ENCODE measurements at regions not wholly inside any gene's neighbourhood (a gene's known extent, or its start where the extent isn't known, plus 50 kb on each side); places are given as distances from the start of the nearest gene placed in this dataset.

- ATAC-seq (replicated peaks in 1 of 2), result no peak
- no peak overlapping the region for H3K27ac Mint-ChIP-seq
- peaks cover 5% of the 10 kb centered on the region for H3K27me3 Mint-ChIP-seq (ENCODE audit: low read depth)
- H3K4me1 Mint-ChIP-seq (ENCODE audit: low read depth), result no peaks in the 10 kb centered on the region
- DNase-seq, result no peak
- H3K9me3 Mint-ChIP-seq, result peaks cover 5 to 6% of the 10 kb centered on the region in 2 donors
- H3K36me3 Mint-ChIP-seq (ENCODE audit: insufficient read depth in 2 of 2), result peaks cover 3% of the 10 kb centered on the region in 2 donors
- H3K4me3 Mint-ChIP-seq, result no peak overlapping the region
Observed at GRCh38 chr21:26293141-26293946, 122.8 kb upstream of the APP start.

GRCh38 chr21:26288026-26288425 lies 117.5 kb upstream of the APP start:
- Mint-ChIP-seq H3K27ac (no peak overlapping the region), H3K4me1 (ENCODE audit: low read depth) (no peaks in the 10 kb centered on the region), H3K9me3 (no peaks in the 10 kb centered on the region), H3K27me3 (ENCODE audit: low read depth) (peaks cover 5% of the 10 kb centered on the region), H3K36me3 (ENCODE audit: insufficient read depth in 2 of 2) (no peaks in the 10 kb centered on the region), H3K4me3 (no peak overlapping the region)
- DNase-seq (no peak), ATAC-seq (replicated peaks in 1 of 2) (no peak)

- Mint-ChIP-seq H3K36me3 (ENCODE audit: insufficient read depth in 2 of 2) (no peaks in the 10 kb centered on the region), H3K27me3 (ENCODE audit: low read depth) (no peaks in the 10 kb centered on the region), H3K27ac (no peak overlapping the region), H3K4me1 (ENCODE audit: low read depth) (no peaks in the 10 kb centered on the region), H3K4me3 (no peak overlapping the region), H3K9me3 (no peaks in the 10 kb centered on the region)
- no peak for DNase-seq
- no peak for ATAC-seq (replicated peaks in 1 of 2)
Observed at GRCh38 chr21:26284531-26284930, 114.0 kb upstream of the APP start.

GRCh38 chr21:26282058-26282457 lies 111.5 kb upstream of the APP start:
- no peaks in the 10 kb centered on the region for H3K4me1 Mint-ChIP-seq (ENCODE audit: low read depth)
- no peaks in the 10 kb centered on the region for H3K9me3 Mint-ChIP-seq
- ATAC-seq (replicated peaks in 1 of 2) (no peak), DNase-seq (no peak)
- H3K27ac Mint-ChIP-seq, result no peak overlapping the region
- no peaks in the 10 kb centered on the region for H3K36me3 Mint-ChIP-seq (ENCODE audit: insufficient read depth in 2 of 2)
- no peak overlapping the region for H3K4me3 Mint-ChIP-seq
- no peaks in the 10 kb centered on the region for H3K27me3 Mint-ChIP-seq (ENCODE audit: low read depth)

GRCh38 chr21:26281506-26281905 lies 110.9 kb upstream of the APP start:
- H3K9me3 Mint-ChIP-seq, result no peaks in the 10 kb centered on the region
- DNase-seq, result no peak
- no peak overlapping the region for H3K4me3 Mint-ChIP-seq
- H3K27me3 Mint-ChIP-seq (ENCODE audit: low read depth), result no peaks in the 10 kb centered on the region
- no peaks in the 10 kb centered on the region for H3K36me3 Mint-ChIP-seq (ENCODE audit: insufficient read depth in 2 of 2)
- ATAC-seq (replicated peaks in 1 of 2), result no peak
- H3K4me1 Mint-ChIP-seq (ENCODE audit: low read depth), result no peaks in the 10 kb centered on the region
- H3K27ac Mint-ChIP-seq, result no peak overlapping the region

- ATAC-seq (replicated peaks in 1 of 2) (no peak), DNase-seq (no peak)
- Mint-ChIP-seq H3K9me3 (no peaks in the 10 kb centered on the region), H3K27ac (no peak overlapping the region), H3K4me1 (ENCODE audit: low read depth) (no peaks in the 10 kb centered on the region), H3K27me3 (ENCODE audit: low read depth) (no peaks in the 10 kb centered on the region), H3K4me3 (no peak overlapping the region), H3K36me3 (ENCODE audit: insufficient read depth in 2 of 2) (no peaks in the 10 kb centered on the region)
Observed at GRCh38 chr21:26280775-26281174, 110.2 kb upstream of the APP start.

GRCh38 chr21:26280148-26280547 lies 109.6 kb upstream of the APP start:
- Mint-ChIP-seq H3K9me3 (peaks cover 0 to 2% of the 10 kb centered on the region in 2 donors), H3K4me1 (ENCODE audit: low read depth) (no peaks in the 10 kb centered on the region), H3K27me3 (ENCODE audit: low read depth) (no peaks in the 10 kb centered on the region), H3K36me3 (ENCODE audit: insufficient read depth in 2 of 2) (peaks cover 0 to 2% of the 10 kb centered on the region in 2 donors), H3K4me3 (no peak overlapping the region), H3K27ac (no peak overlapping the region)
- ATAC-seq (replicated peaks in 1 of 2) (no peak), DNase-seq (no peak)

GRCh38 chr21:26275801-26276200 lies 105.2 kb upstream of the APP start:
- Mint-ChIP-seq H3K4me3 (no peak overlapping the region), H3K9me3 (peaks cover 15 to 23% of the 10 kb centered on the region in 2 donors), H3K4me1 (ENCODE audit: low read depth) (no peaks in the 10 kb centered on the region), H3K27ac (no peak overlapping the region), H3K27me3 (ENCODE audit: low read depth) (peaks cover 7% of the 10 kb centered on the region), H3K36me3 (ENCODE audit: insufficient read depth in 2 of 2) (peaks cover 10 to 19% of the 10 kb centered on the region in 2 donors)
- DNase-seq, result no peak
- no peak for ATAC-seq (replicated peaks in 1 of 2)

- ATAC-seq (replicated peaks in 1 of 2) (no peak), DNase-seq (no peak)
- no peaks in the 10 kb centered on the region for H3K4me1 Mint-ChIP-seq (ENCODE audit: low read depth)
- H3K36me3 Mint-ChIP-seq (ENCODE audit: insufficient read depth in 2 of 2), result peaks cover 10 to 19% of the 10 kb centered on the region in 2 donors
- H3K27me3 Mint-ChIP-seq (ENCODE audit: low read depth), result peaks cover 17% of the 10 kb centered on the region
- no peak overlapping the region for H3K27ac Mint-ChIP-seq
- H3K4me3 Mint-ChIP-seq, result no peak overlapping the region
- H3K9me3 Mint-ChIP-seq, result peaks cover 15 to 25% of the 10 kb centered on the region in 2 donors
Observed at GRCh38 chr21:26273686-26274313, 103.2 kb upstream of the APP start.

GRCh38 chr21:26267389-26267788 lies 96.8 kb upstream of the APP start:
- H3K9me3 Mint-ChIP-seq, result peaks cover 5 to 7% of the 10 kb centered on the region in 2 donors
- H3K4me3 Mint-ChIP-seq, result no peak overlapping the region
- no peak for DNase-seq
- ATAC-seq (replicated peaks in 1 of 2), result no peak
- H3K27ac Mint-ChIP-seq, result no peak overlapping the region
- peaks cover 0 to 4% of the 10 kb centered on the region in 2 donors for H3K36me3 Mint-ChIP-seq (ENCODE audit: insufficient read depth in 2 of 2)
- peaks cover 19% of the 10 kb centered on the region for H3K27me3 Mint-ChIP-seq (ENCODE audit: low read depth)
- H3K4me1 Mint-ChIP-seq (ENCODE audit: low read depth), result no peaks in the 10 kb centered on the region

GRCh38 chr21:26246073-26246472 lies 75.5 kb upstream of the APP start:
- H3K4me1 Mint-ChIP-seq (ENCODE audit: low read depth), result no peaks in the 10 kb centered on the region
- H3K27me3 Mint-ChIP-seq (ENCODE audit: low read depth), result peaks cover 11% of the 10 kb centered on the region
- ATAC-seq (replicated peaks in 1 of 2) (no peak), DNase-seq (no peak)
- no peak overlapping the region for H3K27ac Mint-ChIP-seq
- H3K4me3 Mint-ChIP-seq, result no peak overlapping the region
- H3K9me3 Mint-ChIP-seq, result no peaks in the 10 kb centered on the region
- no peaks in the 10 kb centered on the region for H3K36me3 Mint-ChIP-seq (ENCODE audit: insufficient read depth in 2 of 2)

GRCh38 chr21:26245428-26245827 lies 74.9 kb upstream of the APP start:
- Mint-ChIP-seq H3K4me1 (ENCODE audit: low read depth) (no peaks in the 10 kb centered on the region), H3K27me3 (ENCODE audit: low read depth) (peaks cover 10% of the 10 kb centered on the region), H3K4me3 (no peak overlapping the region), H3K9me3 (no peaks in the 10 kb centered on the region), H3K27ac (no peak overlapping the region), H3K36me3 (ENCODE audit: insufficient read depth in 2 of 2) (no peaks in the 10 kb centered on the region)
- DNase-seq, result no peak
- no peak for ATAC-seq (replicated peaks in 1 of 2)

- no peaks in the 10 kb centered on the region for H3K4me1 Mint-ChIP-seq (ENCODE audit: low read depth)
- peaks cover 12% of the 10 kb centered on the region for H3K27me3 Mint-ChIP-seq (ENCODE audit: low read depth)
- H3K4me3 Mint-ChIP-seq, result no peak overlapping the region
- H3K36me3 Mint-ChIP-seq (ENCODE audit: insufficient read depth in 2 of 2), result no peaks in the 10 kb centered on the region
- ATAC-seq (replicated peaks in 1 of 2) (no peak), DNase-seq (no peak)
- H3K9me3 Mint-ChIP-seq, result no peaks in the 10 kb centered on the region
- H3K27ac Mint-ChIP-seq, result no peak overlapping the region
Observed at GRCh38 chr21:26238646-26239045, 68.1 kb upstream of the APP start.

- no peak for ATAC-seq (replicated peaks in 1 of 2)
- no peak for DNase-seq
- Mint-ChIP-seq H3K9me3 (no peaks in the 10 kb centered on the region), H3K4me1 (ENCODE audit: low read depth) (no peaks in the 10 kb centered on the region), H3K4me3 (no peak overlapping the region), H3K27ac (no peak overlapping the region), H3K27me3 (ENCODE audit: low read depth) (peaks cover 12% of the 10 kb centered on the region), H3K36me3 (ENCODE audit: insufficient read depth in 2 of 2) (no peaks in the 10 kb centered on the region)
Observed at GRCh38 chr21:26236281-26236680, 65.7 kb upstream of the APP start.

All from activated T-cell treated with anti-CD3 and anti-CD28 coated beads, Interleukin-2, amount 50 U/mL, for 72 hours (primary cell).